Skeletal muscle satellite cell (primary cell): ENCODE measurements at regions not wholly inside any gene's neighbourhood (a gene's known extent, or its start where the extent isn't known, plus 50 kb on each side); places are given as distances from the start of the nearest gene placed in this dataset.

Experiments used
- H3K27me3 ChIP-seq: 2 replicates; pipeline ENCODE4 v1.7.0; 2013; ENCODE audit warnings: low read length; ENCODE audit not compliant: control insufficient read depth, insufficient read depth
- H3K36me3 ChIP-seq: 2 replicates; pipeline ENCODE4 v1.7.0; 2013; ENCODE audit warnings: mild to moderate bottlenecking, control low read depth, low read length; ENCODE audit not compliant: insufficient read depth
- H3K4me1 ChIP-seq: 2 replicates; pipeline ENCODE4 v1.7.0; 2013; ENCODE audit warnings: low read length; ENCODE audit not compliant: control insufficient read depth, insufficient read depth
- H3K4me2 ChIP-seq: 2 replicates; pipeline ENCODE4 v1.7.0; 2013; ENCODE audit warnings: mild to moderate bottlenecking, low read length
- H3K4me3 ChIP-seq: 2 replicates; pipeline ENCODE4 v1.7.0; 2013; ENCODE audit warnings: low read length
- H3K9ac ChIP-seq: 2 replicates; pipeline ENCODE4 v1.7.0; 2013; ENCODE audit warnings: mild to moderate bottlenecking, low read depth, low read length, moderate library complexity
- H3K9me3 ChIP-seq: replicated peaks from 2 replicates; pipeline ENCODE4 v1.7.0; 2013; ENCODE audit warnings: mild to moderate bottlenecking, control low read depth, low read length

- Histone ChIP-seq H3K27me3 (no peaks in the 10 kb centered on the region), H3K4me2 (no peak overlapping the region), H3K9ac (no peak overlapping the region), H3K9me3 (no peaks in the 10 kb centered on the region), H3K4me3 (no peak overlapping the region), H3K4me1 (no peaks in the 10 kb centered on the region), H3K36me3 (no peaks in the 10 kb centered on the region)
Observed at GRCh38 chr6:128630213-128630612, 109.8 kb upstream of the PTPRK start.

GRCh38 chr6:128617285-128617684 lies 96.9 kb upstream of the PTPRK start:
- Histone ChIP-seq H3K36me3 (no peaks in the 10 kb centered on the region), H3K9me3 (no peaks in the 10 kb centered on the region), H3K9ac (no peak overlapping the region), H3K27me3 (no peaks in the 10 kb centered on the region), H3K4me2 (no peak overlapping the region), H3K4me1 (no peaks in the 10 kb centered on the region), H3K4me3 (no peak overlapping the region)

- no peak overlapping the region for H3K9ac ChIP-seq
- H3K9me3 ChIP-seq, result no peaks in the 10 kb centered on the region
- no peaks in the 10 kb centered on the region for H3K27me3 ChIP-seq
- no peak overlapping the region for H3K4me2 ChIP-seq
- no peaks in the 10 kb centered on the region for H3K4me1 ChIP-seq
- H3K36me3 ChIP-seq, result no peaks in the 10 kb centered on the region
- no peak overlapping the region for H3K4me3 ChIP-seq
Observed at GRCh38 chr6:128616342-128616741, 95.9 kb upstream of the PTPRK start.

- peaks cover 14% of the 10 kb centered on the region for H3K4me1 ChIP-seq
- H3K9me3 ChIP-seq, result no peaks in the 10 kb centered on the region
- no peaks in the 10 kb centered on the region for H3K27me3 ChIP-seq
- peak overlapping the region; percentile 2 for H3K4me2 ChIP-seq
- H3K4me3 ChIP-seq, result no peak overlapping the region
- H3K9ac ChIP-seq, result no peak overlapping the region
- H3K36me3 ChIP-seq, result no peaks in the 10 kb centered on the region
Observed at GRCh38 chr6:128606611-128607010, 86.2 kb upstream of the PTPRK start.

GRCh38 chr6:128605961-128606360 lies 85.6 kb upstream of the PTPRK start:
- no peaks in the 10 kb centered on the region for H3K36me3 ChIP-seq
- H3K4me3 ChIP-seq, result no peak overlapping the region
- peaks cover 21% of the 10 kb centered on the region for H3K4me1 ChIP-seq
- H3K27me3 ChIP-seq, result no peaks in the 10 kb centered on the region
- H3K9me3 ChIP-seq, result no peaks in the 10 kb centered on the region
- peak overlapping the region; percentile 2 for H3K4me2 ChIP-seq
- no peak overlapping the region for H3K9ac ChIP-seq

- Histone ChIP-seq H3K4me1 (peaks cover 48% of the 10 kb centered on the region), H3K27me3 (no peaks in the 10 kb centered on the region), H3K36me3 (no peaks in the 10 kb centered on the region), H3K9me3 (no peaks in the 10 kb centered on the region), H3K4me3 (no peak overlapping the region), H3K4me2 (peak overlapping the region; percentile 77), H3K9ac (peak overlapping the region; percentile 15)
Observed at GRCh38 chr6:128601060-128601459, 80.7 kb upstream of the PTPRK start.

GRCh38 chr6:128600397-128600951 lies 80.1 kb upstream of the PTPRK start:
- peak overlapping the region; percentile 42 for H3K4me3 ChIP-seq
- no peaks in the 10 kb centered on the region for H3K36me3 ChIP-seq
- no peaks in the 10 kb centered on the region for H3K27me3 ChIP-seq
- H3K9me3 ChIP-seq, result no peaks in the 10 kb centered on the region
- peak overlapping the region; percentile 77 for H3K4me2 ChIP-seq
- peaks cover 42% of the 10 kb centered on the region for H3K4me1 ChIP-seq
- H3K9ac ChIP-seq, result peak overlapping the region; percentile 69

GRCh38 chr6:128599036-128599435 lies 78.6 kb upstream of the PTPRK start:
- no peaks in the 10 kb centered on the region for H3K9me3 ChIP-seq
- H3K4me3 ChIP-seq, result no peak overlapping the region
- H3K36me3 ChIP-seq, result no peaks in the 10 kb centered on the region
- no peaks in the 10 kb centered on the region for H3K27me3 ChIP-seq
- no peak overlapping the region for H3K9ac ChIP-seq
- H3K4me2 ChIP-seq, result no peak overlapping the region
- H3K4me1 ChIP-seq, result peaks cover 41% of the 10 kb centered on the region

- H3K4me1 ChIP-seq, result peaks cover 41% of the 10 kb centered on the region
- H3K4me2 ChIP-seq, result no peak overlapping the region
- H3K36me3 ChIP-seq, result no peaks in the 10 kb centered on the region
- no peaks in the 10 kb centered on the region for H3K27me3 ChIP-seq
- H3K9me3 ChIP-seq, result no peaks in the 10 kb centered on the region
- H3K9ac ChIP-seq, result no peak overlapping the region
- H3K4me3 ChIP-seq, result no peak overlapping the region
Observed at GRCh38 chr6:128598571-128598970, 78.2 kb upstream of the PTPRK start.

GRCh38 chr6:128597956-128598355 lies 77.6 kb upstream of the PTPRK start:
- Histone ChIP-seq H3K4me2 (no peak overlapping the region), H3K4me1 (peaks cover 41% of the 10 kb centered on the region), H3K4me3 (no peak overlapping the region), H3K9ac (no peak overlapping the region), H3K27me3 (no peaks in the 10 kb centered on the region), H3K36me3 (no peaks in the 10 kb centered on the region), H3K9me3 (no peaks in the 10 kb centered on the region)

- H3K27me3 ChIP-seq, result no peaks in the 10 kb centered on the region
- no peaks in the 10 kb centered on the region for H3K36me3 ChIP-seq
- H3K4me3 ChIP-seq, result no peak overlapping the region
- H3K9ac ChIP-seq, result no peak overlapping the region
- H3K4me2 ChIP-seq, result no peak overlapping the region
- no peaks in the 10 kb centered on the region for H3K9me3 ChIP-seq
- H3K4me1 ChIP-seq, result peaks cover 41% of the 10 kb centered on the region
Observed at GRCh38 chr6:128597004-128597403, 76.6 kb upstream of the PTPRK start.

- Histone ChIP-seq H3K4me2 (no peak overlapping the region), H3K9me3 (no peaks in the 10 kb centered on the region), H3K4me3 (no peak overlapping the region), H3K4me1 (peaks cover 27% of the 10 kb centered on the region), H3K9ac (no peak overlapping the region), H3K27me3 (no peaks in the 10 kb centered on the region), H3K36me3 (no peaks in the 10 kb centered on the region)
Observed at GRCh38 chr6:128595544-128595943, 75.1 kb upstream of the PTPRK start.
